Cardiac muscle cell (in vitro differentiated cells and primary cell): ENCODE measurements at regions not wholly inside any gene's neighbourhood (a gene's known extent, or its start where the extent isn't known, plus 50 kb on each side); places are given as distances from the start of the nearest gene placed in this dataset.

Experiments
- DNase-seq, 2 donors: peaks; one replicate each; pipeline versions ENCODE4 v3.0.0 to v3.0.0-alpha.2; 2010 to 2017; ENCODE audit warnings: low read depth in 1 of 2, low spot score in 1 of 2
- H3K27ac ChIP-seq: fragments of 200-600 bp; sonication (generic); 2 replicates; pipeline ENCODE4 v1.5.1; 2016
- H3K27me3 ChIP-seq: fragments of 200-600 bp; sonication (generic); 2 replicates; pipeline ENCODE4 v1.6.0; 2016; ENCODE audit warnings: control low read depth
- H3K36me3 ChIP-seq: fragments of 200-600 bp; sonication (generic); 2 replicates; pipeline ENCODE4 v1.5.1; 2016; ENCODE audit warnings: control low read depth
- H3K4me1 ChIP-seq: fragments of 200-600 bp; sonication (generic); 2 replicates; pipeline ENCODE4 v1.8.1; 2017; ENCODE audit warnings: low read depth, mild to moderate bottlenecking, mixed run types
- H3K4me3 ChIP-seq: fragments of 200-600 bp; sonication (generic); 2 replicates; pipeline ENCODE4 v1.5.1; 2016; ENCODE audit warnings: mild to moderate bottlenecking
- H3K9me3 ChIP-seq: fragments of 200-600 bp; sonication (generic); 2 replicates; pipeline ENCODE4 v1.5.1; 2017; ENCODE audit warnings: low read depth, mild to moderate bottlenecking, control low read depth
- CTCF ChIP-seq: IDR thresholded peaks from 2 replicates; pipeline ENCODE4 v1.5.1; 2012; ENCODE audit warnings: low read depth, mild to moderate bottlenecking, low read length

GRCh38 chr1:29478151-29478791 lies 241.9 kb downstream of the PTPRU start:
- no peak overlapping the region for H3K4me3 ChIP-seq
- H3K36me3 ChIP-seq: no peaks in the 10 kb centered on the region
- H3K4me1 ChIP-seq: no peaks in the 10 kb centered on the region
- H3K27me3 ChIP-seq: no peaks in the 10 kb centered on the region
- H3K27ac ChIP-seq: no peak overlapping the region
- DNase-seq: peak in 1 of 2 donors; percentile 77
- H3K9me3 ChIP-seq: no peaks in the 10 kb centered on the region
- TF ChIP-seq CTCF: no peak

GRCh38 chr1:29475326-29475725 lies 239.0 kb downstream of the PTPRU start:
- Histone ChIP-seq H3K4me3 (no peak overlapping the region), H3K27me3 (no peaks in the 10 kb centered on the region), H3K36me3 (no peaks in the 10 kb centered on the region), H3K9me3 (no peaks in the 10 kb centered on the region), H3K27ac (no peak overlapping the region), H3K4me1 (no peaks in the 10 kb centered on the region)
- TF ChIP-seq CTCF: no peak
- no peak for DNase-seq

GRCh38 chr1:29474274-29475244 lies 238.2 kb downstream of the PTPRU start:
- no peaks in the 10 kb centered on the region for H3K27me3 ChIP-seq
- no peak for DNase-seq
- H3K36me3 ChIP-seq: no peaks in the 10 kb centered on the region
- no peaks in the 10 kb centered on the region for H3K9me3 ChIP-seq
- no peak overlapping the region for H3K4me3 ChIP-seq
- no peak for TF ChIP-seq CTCF
- H3K4me1 ChIP-seq: no peaks in the 10 kb centered on the region
- H3K27ac ChIP-seq: no peak overlapping the region

GRCh38 chr1:29473161-29473855 lies 237.0 kb downstream of the PTPRU start:
- TF ChIP-seq CTCF: no peak
- Histone ChIP-seq H3K4me1 (no peaks in the 10 kb centered on the region), H3K4me3 (no peak overlapping the region), H3K27ac (no peak overlapping the region), H3K27me3 (no peaks in the 10 kb centered on the region), H3K9me3 (no peaks in the 10 kb centered on the region), H3K36me3 (no peaks in the 10 kb centered on the region)
- DNase-seq: no peak

GRCh38 chr1:29471487-29472313 lies 235.4 kb downstream of the PTPRU start:
- no peaks in the 10 kb centered on the region for H3K9me3 ChIP-seq
- H3K27ac ChIP-seq: no peak overlapping the region
- H3K4me1 ChIP-seq: no peaks in the 10 kb centered on the region
- no peak for DNase-seq
- no peak for TF ChIP-seq CTCF
- no peak overlapping the region for H3K4me3 ChIP-seq
- H3K36me3 ChIP-seq: no peaks in the 10 kb centered on the region
- H3K27me3 ChIP-seq: no peaks in the 10 kb centered on the region
